Activated CD4-positive, alpha-beta T cell treated with anti-CD3 and anti-CD28 coated beads, Interleukin-2, amount 50 U/mL, for 24 hours (primary cell): ENCODE measurements at regions not wholly inside any gene's neighbourhood (a gene's known extent, or its start where the extent isn't known, plus 50 kb on each side); places are given as distances from the start of the nearest gene placed in this dataset.

Source experiments
- DNase-seq, 2 donors: peaks; one replicate each; pipeline ENCODE4 v3.0.0-alpha.2; 2020; ENCODE audit warnings: low read depth in 1 of 2, low spot score in 1 of 2

DNA sequence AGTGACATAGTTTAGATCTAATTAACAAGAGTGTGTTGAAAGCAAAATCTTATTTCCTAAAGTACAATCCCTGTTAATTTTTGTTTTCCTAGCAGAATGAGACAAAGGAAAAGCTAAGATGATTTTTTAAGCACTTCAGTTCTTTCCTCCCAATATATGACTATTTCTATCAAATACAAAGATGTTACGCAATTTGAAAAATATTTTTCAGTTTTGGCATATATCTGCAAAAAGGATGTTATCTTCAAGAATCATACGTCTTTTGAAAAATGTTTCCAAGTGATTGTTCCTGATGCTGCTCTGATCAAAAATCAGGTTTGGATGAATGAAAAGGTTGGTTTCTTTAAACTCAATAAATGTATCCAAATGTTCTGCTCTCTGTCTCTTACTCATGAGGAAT lies 486.7 kb upstream of the CPEB2 start:
- no peak for DNase-seq

- no peak for DNase-seq
These were observed 484.1 kb upstream of the CPEB2 start for GRCh38 chr4:14518136-14518535.

GRCh38 chr4:14520171-14520570 lies 482.1 kb upstream of the CPEB2 start:
- DNase-seq: no peak

DNA sequence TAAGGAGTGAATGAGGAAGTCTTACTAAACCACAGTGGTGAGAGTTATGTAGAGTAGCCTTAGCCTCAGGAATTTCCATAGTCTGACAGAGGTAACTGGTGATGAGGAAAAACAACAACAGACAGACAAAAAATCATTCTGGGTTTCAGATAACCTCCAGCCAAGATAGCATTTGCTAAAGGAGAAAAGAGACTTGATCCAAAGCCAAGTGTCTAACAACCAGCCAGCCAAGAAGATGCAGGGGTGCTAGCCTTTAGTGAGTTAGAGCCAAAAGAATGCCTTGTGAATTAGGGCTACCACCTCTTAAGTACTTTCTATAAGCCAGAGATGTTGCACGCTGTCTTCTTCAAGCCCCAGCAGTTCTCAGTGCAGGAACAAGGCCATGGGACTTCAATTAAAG lies 478.0 kb upstream of the CPEB2 start:
- no peak for DNase-seq

GRCh38 chr4:14528918-14529317 lies 473.4 kb upstream of the CPEB2 start:
- no peak for DNase-seq

GRCh38 chr4:14529653-14530052 lies 472.6 kb upstream of the CPEB2 start:
- DNase-seq: no peak

- no peak for DNase-seq
These were observed 469.8 kb upstream of the CPEB2 start for GRCh38 chr4:14532436-14532835.

DNA sequence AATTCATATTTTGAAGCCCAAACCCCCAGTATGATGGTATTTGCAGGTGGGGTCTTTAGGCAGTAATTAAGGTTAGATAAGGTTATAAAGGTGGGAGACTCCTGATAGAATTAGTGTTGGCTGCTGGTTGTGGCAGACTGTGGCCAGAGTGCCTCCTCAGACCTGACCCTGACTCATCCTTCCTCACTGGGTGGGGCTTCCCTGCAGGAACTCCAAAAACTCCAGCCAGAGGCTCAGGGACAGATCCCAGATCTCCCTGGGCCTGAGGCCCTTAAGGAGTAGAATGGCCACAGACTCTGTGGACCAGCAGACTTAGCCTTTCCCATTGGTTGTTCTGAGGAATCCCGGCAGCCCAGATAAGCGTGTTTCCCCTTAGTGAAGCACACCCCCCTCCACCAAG lies 463.0 kb upstream of the CPEB2 start:
- DNase-seq: no peak

GRCh38 chr4:14545163-14545562 lies 457.1 kb upstream of the CPEB2 start:
- no peak for DNase-seq

DNA sequence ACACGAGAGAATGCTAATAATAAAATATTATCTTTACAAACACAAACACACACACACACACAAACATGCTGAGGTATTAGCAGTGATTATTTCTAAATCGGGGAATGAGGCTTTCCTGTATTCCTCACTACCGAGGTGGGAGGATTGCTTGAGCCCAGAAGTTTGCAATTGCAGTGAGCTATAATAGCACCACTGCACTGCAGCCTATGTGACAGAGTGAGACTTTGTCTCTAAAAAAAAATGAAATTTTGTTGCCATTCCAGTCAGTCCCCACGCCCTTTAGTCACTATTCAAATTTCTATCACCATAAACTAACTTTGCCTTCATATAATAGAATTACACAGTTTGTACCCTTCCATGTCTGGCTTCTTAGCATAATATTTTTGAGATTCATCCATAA lies 456.5 kb upstream of the CPEB2 start:
- no peak for DNase-seq

DNA sequence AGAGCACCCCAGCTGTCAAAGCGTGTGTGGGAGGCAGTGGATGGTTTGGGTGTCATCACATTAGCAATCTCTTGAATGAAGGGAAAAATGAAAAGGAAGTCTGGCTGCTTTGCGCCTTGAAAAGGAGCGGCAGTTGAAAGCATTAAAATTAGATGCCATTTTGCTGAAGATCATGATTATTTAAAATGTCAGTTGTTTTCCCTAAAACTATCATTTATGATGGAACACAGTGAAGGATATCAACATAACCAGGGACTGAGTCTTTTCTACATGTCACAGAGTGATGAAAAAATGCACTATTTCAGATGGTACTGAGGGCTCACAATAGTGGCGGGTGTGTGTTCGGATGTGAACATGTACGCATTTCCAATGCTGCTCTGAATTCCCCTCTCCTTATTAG lies 450.2 kb upstream of the CPEB2 start:
- DNase-seq: no peak

GRCh38 chr4:14559646-14560045 lies 442.6 kb upstream of the CPEB2 start:
- no peak for DNase-seq

GRCh38 chr4:14560577-14560976 lies 441.7 kb upstream of the CPEB2 start:
- no peak for DNase-seq

- DNase-seq: no peak
These were observed 439.4 kb upstream of the CPEB2 start for GRCh38 chr4:14562901-14563300.

- no peak for DNase-seq
These were observed 438.0 kb upstream of the CPEB2 start for GRCh38 chr4:14564281-14564680.

- DNase-seq: no peak
These were observed 435.8 kb upstream of the CPEB2 start for GRCh38 chr4:14566518-14566917.

DNA sequence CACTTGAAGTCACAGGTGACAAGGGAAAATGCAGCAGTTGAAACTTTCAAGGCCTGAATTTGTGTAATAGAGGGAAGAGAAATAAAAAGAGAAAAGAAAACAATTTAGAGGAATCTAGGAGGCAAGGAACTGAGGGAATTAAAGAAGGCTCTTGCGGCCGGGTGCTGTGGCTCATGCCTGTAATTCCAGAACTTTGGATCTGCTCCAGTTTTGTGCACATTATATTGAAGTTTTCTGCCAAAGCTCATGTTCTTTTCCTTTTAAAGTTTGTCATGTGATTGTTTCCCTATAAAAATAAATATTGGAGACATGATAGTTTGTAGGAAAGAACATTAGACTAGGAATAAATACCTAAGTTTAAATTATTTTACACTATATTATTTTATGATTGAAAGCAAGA lies 433.9 kb upstream of the CPEB2 start:
- DNase-seq: no peak

DNA sequence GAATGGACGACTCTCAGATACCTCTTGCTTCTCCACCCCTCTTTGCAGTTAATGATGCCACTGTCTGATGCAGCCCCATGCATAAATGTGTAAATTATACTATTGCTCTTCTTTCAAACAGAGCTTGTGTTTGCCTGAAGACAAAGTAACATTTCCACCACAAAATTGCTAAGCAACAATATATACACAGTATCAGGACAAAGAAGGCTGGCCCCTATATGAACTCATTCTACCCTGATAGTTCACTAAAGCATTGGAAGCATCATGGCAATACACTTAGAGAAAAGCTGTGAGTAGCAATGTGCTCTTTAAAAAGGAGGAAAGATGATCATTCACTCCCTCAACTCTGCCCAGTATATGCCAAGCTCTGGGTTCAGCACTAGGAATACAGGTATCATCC lies 427.0 kb upstream of the CPEB2 start:
- no peak for DNase-seq

GRCh38 chr4:14575919-14576318 lies 426.4 kb upstream of the CPEB2 start:
- no peak for DNase-seq

GRCh38 chr4:14580061-14580460 lies 422.2 kb upstream of the CPEB2 start:
- no peak for DNase-seq

DNA sequence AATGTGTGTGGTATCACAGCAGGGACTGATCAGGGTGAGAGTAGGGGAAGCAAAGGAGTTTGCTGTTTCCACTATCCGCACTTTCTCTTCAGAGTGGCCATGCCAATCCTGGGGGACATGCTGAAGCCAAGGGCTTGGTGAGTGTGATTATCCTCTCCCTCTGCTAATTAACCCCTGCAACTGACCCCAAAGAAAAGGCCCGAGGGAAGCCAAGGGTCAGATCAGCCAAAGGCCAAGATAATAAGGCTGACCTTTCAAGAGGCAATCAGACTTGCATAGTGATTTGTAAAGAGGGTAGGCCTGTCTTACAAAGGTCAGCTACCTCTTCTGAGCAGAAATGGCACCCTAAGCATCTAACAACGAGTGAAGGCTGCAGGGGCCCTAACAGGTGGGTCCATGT lies 420.5 kb upstream of the CPEB2 start:
- DNase-seq: no peak

GRCh38 chr4:14582677-14583076 lies 419.6 kb upstream of the CPEB2 start:
- no peak for DNase-seq

DNA sequence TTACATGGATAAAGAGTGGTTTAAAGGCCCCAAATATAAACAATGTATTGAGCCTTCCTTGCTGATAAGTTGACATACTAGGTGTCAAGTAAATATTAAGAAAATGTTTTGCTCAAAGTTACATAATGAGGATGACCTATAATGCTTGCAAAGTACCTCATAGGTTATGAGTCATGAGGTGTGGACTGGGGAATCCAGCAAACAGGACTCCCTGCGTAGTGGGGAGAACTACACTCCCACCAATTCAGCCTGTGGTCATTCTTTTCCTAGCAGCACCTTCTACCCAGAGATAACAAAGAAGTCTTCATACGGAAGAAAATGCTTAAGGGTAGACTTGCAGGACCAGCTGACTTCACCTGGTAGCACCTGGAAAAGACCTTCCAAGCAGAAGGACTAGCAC lies 418.9 kb upstream of the CPEB2 start:
- DNase-seq: no peak

DNA sequence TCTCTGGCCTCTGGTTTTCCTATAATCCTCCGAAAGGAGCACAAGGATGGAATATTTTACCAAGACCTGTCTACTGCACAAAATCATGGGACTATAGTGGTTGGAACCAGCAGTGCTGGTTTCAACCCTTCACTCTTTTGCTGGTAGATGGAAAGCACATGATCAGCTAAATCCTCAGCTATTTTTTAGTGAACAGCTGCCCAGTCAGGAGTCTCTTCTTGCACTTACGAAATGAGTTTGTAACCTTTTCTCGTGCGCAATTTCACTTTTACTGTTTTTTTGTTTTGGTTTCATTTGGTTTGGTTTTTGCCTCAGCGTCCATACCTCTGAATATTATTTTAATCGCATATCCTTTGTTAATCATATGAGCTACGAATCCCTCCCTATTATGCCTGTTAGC lies 418.5 kb upstream of the CPEB2 start:
- no peak for DNase-seq
